Aorta (tissue), 5 donors: ENCODE measurements at regions not wholly inside any gene's neighbourhood (a gene's known extent, or its start where the extent isn't known, plus 50 kb on each side); places are given as distances from the start of the nearest gene placed in this dataset.
"Not testable (repeated sequence)": the region's sequence is repeated elsewhere in the genome, so short reads cannot be mapped to it uniquely, and the experiment has no call there.

Experiments used
- ATAC-seq: fragments of 200-7000 bp; cut with Tn5 transposase; one replicate; pipeline ENCODE4 v1.9.1; 2022; ENCODE audit warnings: moderate library complexity; ENCODE audit not compliant: low FRiP score
- DNase-seq, 2 donors: peaks; one replicate each; pipeline ENCODE4 v3.0.0-alpha.2; 2020
- H3K27ac ChIP-seq, 2 donors: one replicate each; pipeline ENCODE4 v1.5.1; 2013; ENCODE audit warnings: low read length in 2 of 2, mild to moderate bottlenecking in 2 of 2, moderate library complexity in 2 of 2, control low read depth in 1 of 2, inconsistent platforms in 1 of 2, low read depth in 1 of 2
- H3K27me3 ChIP-seq, 2 donors: one replicate each; pipeline ENCODE4 v1.6.1; 2013; ENCODE audit warnings: control low read depth in 1 of 2, low read length in 1 of 2, mild to moderate bottlenecking in 1 of 2, moderate library complexity in 1 of 2; ENCODE audit not compliant: insufficient read depth in 2 of 2, control insufficient read depth in 1 of 2
- H3K36me3 ChIP-seq, 2 donors: one replicate each; pipeline ENCODE4 v1.6.1; 2013; ENCODE audit warnings: control low read depth in 1 of 2, low read length in 1 of 2, mild to moderate bottlenecking in 1 of 2; ENCODE audit not compliant: insufficient read depth in 2 of 2, control insufficient read depth in 1 of 2
- H3K4me1 ChIP-seq, 2 donors: one replicate each; pipeline ENCODE4 v1.6.1; 2013; ENCODE audit warnings: low read length in 2 of 2, control low read depth in 1 of 2, mild to moderate bottlenecking in 1 of 2, moderate library complexity in 1 of 2; ENCODE audit not compliant: insufficient read depth in 2 of 2, control insufficient read depth in 1 of 2
- H3K4me3 ChIP-seq, 2 donors: one replicate each; pipeline ENCODE4 v1.5.1; 2013; ENCODE audit warnings: low read length in 2 of 2, control low read depth in 1 of 2, mild to moderate bottlenecking in 1 of 2
- H3K9me3 ChIP-seq: one replicate; pipeline ENCODE4 v1.6.1; 2013; ENCODE audit warnings: mild to moderate bottlenecking, low read length; ENCODE audit not compliant: control insufficient read depth
- WGBS, 2 donors: extraction: QIAGEN DNeasy Blood & Tissue Kit; methylation state at CpG; one replicate each; pipeline ENCODE4 v1.1.7; 2013; 5-methylcytosine and 5-hydroxymethylcytosine counted together
- intact Hi-C, 2 donors: fragments of 100-400 bp; cut with DNase I; formaldehyde crosslinking; loops; one replicate each; pipeline versions ENCODE4 v1.14.2 to v1.15.0; 2022
- donor health status: healthy with polysubstance abuse.
- donor health status: Bipolar disorder and iron deficiency.
- donor health status: DM: no; HTN: no; CAD: no.
- donor health status: DM: no; HTN: no; CAD: no.
- donor health status: DM: yes; HTN: yes; CAD: no.

- no peak overlapping the region for H3K4me3 ChIP-seq
- WGBS, 2 donors = 76 to 80% methylated on average over 7 of the region's 7 CpGs
- intact Hi-C loops = no loop called here
- H3K27ac ChIP-seq = no peak overlapping the region
- DNase-seq (no peak), ATAC-seq (no peak)
- no peaks in the 10 kb centered on the region for H3K4me1 ChIP-seq
- H3K9me3 ChIP-seq = no peaks in the 10 kb centered on the region
- no peaks in the 10 kb centered on the region for H3K27me3 ChIP-seq
- H3K36me3 ChIP-seq = no peaks in the 10 kb centered on the region
Observed at GRCh38 chr12:91743704-91744321, 401.8 kb downstream of the BTG1 start.

GRCh38 chr12:91743280-91743679 lies 402.4 kb downstream of the BTG1 start:
- intact Hi-C loops = no loop called here
- Histone ChIP-seq H3K27ac (no peak overlapping the region), H3K9me3 (no peaks in the 10 kb centered on the region), H3K27me3 (no peaks in the 10 kb centered on the region), H3K4me1 (no peaks in the 10 kb centered on the region), H3K4me3 (no peak overlapping the region), H3K36me3 (no peaks in the 10 kb centered on the region)
- ATAC-seq (no peak), DNase-seq (no peak)
- WGBS, 2 donors = 93 to 98% methylated on average over 5 of the region's 5 CpGs

GRCh38 chr12:91741932-91742331 lies 403.7 kb downstream of the BTG1 start:
- Histone ChIP-seq H3K4me3 (no peak overlapping the region), H3K27ac (no peak overlapping the region), H3K36me3 (no peaks in the 10 kb centered on the region), H3K9me3 (no peaks in the 10 kb centered on the region), H3K27me3 (no peaks in the 10 kb centered on the region), H3K4me1 (no peaks in the 10 kb centered on the region)
- 91 to 96% methylated on average over 2 of the region's 2 CpGs for WGBS, 2 donors
- DNase-seq = no peak
- intact Hi-C loops = no loop called here
- no peak for ATAC-seq

GRCh38 chr12:91733846-91734245 lies 411.8 kb downstream of the BTG1 start:
- 50 to 56% methylated on average over 1 of the region's 1 CpG for WGBS, 2 donors
- intact Hi-C loops, ATAC-seq: not testable (repeated sequence)

GRCh38 chr12:91732086-91732485 lies 413.6 kb downstream of the BTG1 start:
- H3K4me1 ChIP-seq = no peaks in the 10 kb centered on the region
- 59 to 64% methylated on average over 1 of the region's 1 CpG for WGBS, 2 donors
- no peaks in the 10 kb centered on the region for H3K36me3 ChIP-seq
- H3K27ac ChIP-seq = no peak overlapping the region
- intact Hi-C loops = no loop called here
- no peaks in the 10 kb centered on the region for H3K27me3 ChIP-seq
- no peak for ATAC-seq
- DNase-seq = no peak
- H3K4me3 ChIP-seq = no peak overlapping the region
- no peaks in the 10 kb centered on the region for H3K9me3 ChIP-seq

More at GRCh38 chr12:91733846-91734245, 411.8 kb downstream of the BTG1 start:
- not testable (repeated sequence) for H3K9me3 ChIP-seq, H3K27ac ChIP-seq, H3K27me3 ChIP-seq, H3K4me1 ChIP-seq, H3K4me3 ChIP-seq, DNase-seq, H3K36me3 ChIP-seq

GRCh38 chr12:91729543-91729942 lies 416.1 kb downstream of the BTG1 start:
- Histone ChIP-seq H3K9me3 (no peaks in the 10 kb centered on the region), H3K36me3 (no peaks in the 10 kb centered on the region), H3K27me3 (no peaks in the 10 kb centered on the region), H3K4me1 (no peaks in the 10 kb centered on the region), H3K4me3 (no peak overlapping the region), H3K27ac (no peak overlapping the region)
- no peak for DNase-seq
- no peak for ATAC-seq
- intact Hi-C loops = no loop called here
- WGBS, 2 donors = 92 to 93% methylated on average over 4 of the region's 4 CpGs

- H3K27me3 ChIP-seq = no peaks in the 10 kb centered on the region
- H3K27ac ChIP-seq = no peak overlapping the region
- intact Hi-C loops = no loop called here
- no peak for DNase-seq
- H3K9me3 ChIP-seq = no peaks in the 10 kb centered on the region
- H3K4me3 ChIP-seq = no peak overlapping the region
- H3K36me3 ChIP-seq = no peaks in the 10 kb centered on the region
- H3K4me1 ChIP-seq = no peaks in the 10 kb centered on the region
- ATAC-seq = no peak
Observed at GRCh38 chr12:91723191-91723590, 422.5 kb downstream of the BTG1 start.

- H3K27me3 ChIP-seq = no peaks in the 10 kb centered on the region
- no peak for ATAC-seq
- intact Hi-C loops = no loop called here
- DNase-seq = no peak
- no peaks in the 10 kb centered on the region for H3K9me3 ChIP-seq
- no peaks in the 10 kb centered on the region for H3K4me1 ChIP-seq
- H3K4me3 ChIP-seq = no peak overlapping the region
- H3K36me3 ChIP-seq = no peaks in the 10 kb centered on the region
- H3K27ac ChIP-seq = no peak overlapping the region
Observed at GRCh38 chr12:91722072-91722471, 423.6 kb downstream of the BTG1 start.

- H3K36me3 ChIP-seq = no peaks in the 10 kb centered on the region
- no peak for DNase-seq
- ATAC-seq = no peak
- H3K4me1 ChIP-seq = no peaks in the 10 kb centered on the region
- no peak overlapping the region for H3K27ac ChIP-seq
- intact Hi-C loops = no loop called here
- H3K27me3 ChIP-seq = no peaks in the 10 kb centered on the region
- H3K4me3 ChIP-seq = no peak overlapping the region
- WGBS, 2 donors = 53% methylated on average over 3 of the region's 3 CpGs
- H3K9me3 ChIP-seq = no peaks in the 10 kb centered on the region
Observed at GRCh38 chr12:91721023-91721422, 424.6 kb downstream of the BTG1 start.
